ENCODE measurements at regions not wholly inside any gene's neighbourhood (a gene's known extent, or its start where the extent isn't known, plus 50 kb on each side); places are given as distances from the start of the nearest gene placed in this dataset.

DNA sequence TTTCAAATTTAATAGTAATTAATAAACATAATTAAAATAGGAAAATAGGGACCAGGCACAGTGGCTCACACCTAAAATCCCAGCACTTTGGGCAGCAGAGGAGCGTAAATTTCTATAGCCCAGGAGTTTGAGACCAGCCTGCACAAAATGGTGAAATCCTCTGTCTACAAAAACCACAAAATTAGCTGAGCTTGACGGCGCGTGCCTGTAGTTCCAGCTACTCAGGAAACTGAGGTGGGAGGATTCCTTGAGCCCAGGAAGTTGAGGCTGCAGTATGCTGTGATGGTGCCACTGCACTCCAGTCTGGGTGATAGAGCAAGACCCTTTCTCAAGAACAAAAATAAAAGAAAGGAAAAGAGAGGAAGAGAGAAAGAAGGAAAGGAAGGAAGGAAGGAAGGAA, 1387.0 kb upstream of the ADGRB3 start:
- Histone ChIP-seq H3K4me1 (ENCODE audit: control insufficient read depth in 1 of 2, insufficient read depth in 2 of 2, low read length in 2 of 2) (no peaks in the 10 kb centered on the region), H3K4me3 (ENCODE audit: low read length in 2 of 2) (no peak overlapping the region), H3K27me3 (ENCODE audit: control insufficient read depth in 1 of 2, insufficient read depth in 2 of 2, low read length in 1 of 2) (no peaks in the 10 kb centered on the region), H3K9me3 (ENCODE audit: control insufficient read depth, low read length) (no peaks in the 10 kb centered on the region), H3K36me3 (ENCODE audit: control insufficient read depth in 1 of 2, insufficient read depth in 2 of 2, low read length in 1 of 2) (no peaks in the 10 kb centered on the region), H3K27ac (ENCODE audit: low read depth in 1 of 2, low read length in 2 of 2) (no peak overlapping the region)
- WGBS, 2 donors: 82 to 92% methylated on average over 4 of the region's 4 CpGs
- intact Hi-C loops (cut with DNase I): no loop called here
- ATAC-seq (ENCODE audit: low FRiP score) (no peak), DNase-seq (no peak)

DNA sequence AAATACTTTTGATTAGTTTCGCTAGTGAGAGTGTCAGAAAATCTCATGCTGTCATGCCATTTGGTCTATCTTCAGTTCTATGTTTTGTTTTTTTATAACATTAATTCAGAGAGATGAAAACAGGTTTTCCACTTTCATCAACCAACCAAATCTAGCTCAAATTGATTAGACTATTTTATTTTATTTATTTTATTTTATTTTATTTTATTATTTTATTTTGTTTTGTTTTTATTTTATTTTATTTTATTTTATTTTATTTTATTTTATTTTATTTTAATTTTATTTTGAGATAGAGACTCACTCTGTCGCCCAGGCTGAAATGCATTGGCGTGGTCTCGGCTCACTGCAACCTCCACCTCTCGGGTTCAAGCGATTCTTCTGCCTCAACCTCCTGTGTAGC, 1391.0 kb upstream of the ADGRB3 start:
- Histone ChIP-seq H3K4me3 (ENCODE audit: low read length in 2 of 2) (no peak overlapping the region), H3K9me3 (ENCODE audit: control insufficient read depth, low read length) (no peaks in the 10 kb centered on the region), H3K4me1 (ENCODE audit: control insufficient read depth in 1 of 2, insufficient read depth in 2 of 2, low read length in 2 of 2) (peaks cover 0 to 2% of the 10 kb centered on the region in 2 donors), H3K36me3 (ENCODE audit: control insufficient read depth in 1 of 2, insufficient read depth in 2 of 2, low read length in 1 of 2) (no peaks in the 10 kb centered on the region), H3K27me3 (ENCODE audit: control insufficient read depth in 1 of 2, insufficient read depth in 2 of 2, low read length in 1 of 2) (no peaks in the 10 kb centered on the region), H3K27ac (ENCODE audit: low read depth in 1 of 2, low read length in 2 of 2) (no peak overlapping the region)
- ATAC-seq (ENCODE audit: low FRiP score) (no peak), DNase-seq (no peak)
- intact Hi-C loops (cut with DNase I): no loop called here
- 82 to 96% methylated on average over 6 of the region's 6 CpGs for WGBS, 2 donors

DNA sequence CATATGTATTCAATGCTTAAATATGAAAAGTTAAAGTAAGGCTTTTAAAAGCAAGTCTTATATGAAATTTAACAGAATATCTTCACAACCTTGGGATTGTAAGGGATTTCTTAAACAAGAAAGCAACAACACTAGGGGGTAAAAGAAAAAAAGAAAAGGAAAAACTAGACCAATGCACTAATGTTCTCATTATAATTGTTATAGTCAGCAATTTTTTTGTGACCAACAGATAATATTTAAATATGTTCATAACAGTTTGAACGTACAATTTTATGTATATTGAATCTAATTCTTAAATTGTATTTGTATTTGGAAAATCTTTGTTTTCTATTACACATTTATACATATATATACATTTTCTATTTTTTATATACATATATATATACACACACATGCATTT, 1397.8 kb upstream of the ADGRB3 start:
- peaks cover 0 to 2% of the 10 kb centered on the region in 2 donors for H3K4me1 ChIP-seq (ENCODE audit: control insufficient read depth in 1 of 2, insufficient read depth in 2 of 2, low read length in 2 of 2)
- H3K27ac ChIP-seq (ENCODE audit: low read depth in 1 of 2, low read length in 2 of 2): no peak overlapping the region
- H3K36me3 ChIP-seq (ENCODE audit: control insufficient read depth in 1 of 2, insufficient read depth in 2 of 2, low read length in 1 of 2): no peaks in the 10 kb centered on the region
- 88 to 91% methylated on average over 1 of the region's 1 CpG for WGBS, 2 donors
- no peaks in the 10 kb centered on the region for H3K27me3 ChIP-seq (ENCODE audit: control insufficient read depth in 1 of 2, insufficient read depth in 2 of 2, low read length in 1 of 2)
- ATAC-seq (ENCODE audit: low FRiP score) (no peak), DNase-seq (no peak)
- intact Hi-C loops (cut with DNase I): no loop called here
- no peaks in the 10 kb centered on the region for H3K9me3 ChIP-seq (ENCODE audit: control insufficient read depth, low read length)
- no peak overlapping the region for H3K4me3 ChIP-seq (ENCODE audit: low read length in 2 of 2)

DNA sequence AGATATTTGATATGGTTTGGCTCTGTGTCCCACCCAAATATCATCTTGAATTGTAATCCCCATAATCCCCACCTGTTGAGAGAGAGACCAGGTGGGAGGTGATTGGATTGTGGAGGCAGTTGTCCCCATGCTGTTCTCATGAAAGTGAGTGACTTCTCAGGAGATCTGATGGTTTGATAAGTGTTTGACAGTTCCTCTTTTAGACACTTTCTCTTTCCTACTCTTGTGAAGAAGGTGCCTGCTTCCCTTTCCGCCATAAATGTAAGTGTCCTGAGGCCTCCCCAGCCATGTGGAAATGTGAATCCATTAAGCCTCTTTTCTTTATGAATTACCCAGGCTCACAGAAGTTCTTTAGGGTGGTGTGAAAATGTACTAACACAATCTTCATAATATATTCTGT, 1404.0 kb upstream of the ADGRB3 start:
- Histone ChIP-seq H3K27ac (ENCODE audit: low read depth in 1 of 2, low read length in 2 of 2) (no peak overlapping the region), H3K4me1 (ENCODE audit: control insufficient read depth in 1 of 2, insufficient read depth in 2 of 2, low read length in 2 of 2) (no peaks in the 10 kb centered on the region), H3K4me3 (ENCODE audit: low read length in 2 of 2) (no peak overlapping the region), H3K36me3 (ENCODE audit: control insufficient read depth in 1 of 2, insufficient read depth in 2 of 2, low read length in 1 of 2) (no peaks in the 10 kb centered on the region), H3K9me3 (ENCODE audit: control insufficient read depth, low read length) (no peaks in the 10 kb centered on the region), H3K27me3 (ENCODE audit: control insufficient read depth in 1 of 2, insufficient read depth in 2 of 2, low read length in 1 of 2) (no peaks in the 10 kb centered on the region)
- DNase-seq (no peak), ATAC-seq (ENCODE audit: low FRiP score) (no peak)
- intact Hi-C loops (cut with DNase I): no loop called here
- WGBS, 2 donors: 95 to 100% methylated on average over 1 of the region's 1 CpG

DNA sequence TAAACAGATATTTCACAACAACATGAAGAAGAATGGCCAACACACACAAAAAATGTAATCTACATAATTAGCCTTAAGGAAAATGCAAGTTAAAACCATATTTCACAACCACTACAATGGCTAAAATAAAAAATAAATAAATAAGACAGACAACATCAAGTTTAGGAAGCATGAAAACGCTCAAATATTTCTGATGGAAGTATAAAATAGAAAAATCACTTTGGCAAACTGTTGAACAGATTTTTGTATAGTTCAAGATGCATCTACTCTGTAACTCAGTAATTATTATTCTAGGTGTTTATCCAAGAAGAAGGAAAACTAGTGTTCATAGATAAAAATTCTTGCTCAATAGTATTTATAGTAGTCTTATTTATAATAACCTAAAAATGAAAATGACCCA, 1410.1 kb upstream of the ADGRB3 start:
- DNase-seq (no peak), ATAC-seq (ENCODE audit: low FRiP score) (no peak)
- H3K4me1 ChIP-seq (ENCODE audit: control insufficient read depth in 1 of 2, insufficient read depth in 2 of 2, low read length in 2 of 2): no peaks in the 10 kb centered on the region
- intact Hi-C loops (cut with DNase I): no loop called here
- H3K36me3 ChIP-seq (ENCODE audit: control insufficient read depth in 1 of 2, insufficient read depth in 2 of 2, low read length in 1 of 2): no peaks in the 10 kb centered on the region
- no peak overlapping the region for H3K4me3 ChIP-seq (ENCODE audit: low read length in 2 of 2)
- WGBS, 2 donors: 64 to 71% methylated on average over 1 of the region's 1 CpG
- H3K27me3 ChIP-seq (ENCODE audit: control insufficient read depth in 1 of 2, insufficient read depth in 2 of 2, low read length in 1 of 2): no peaks in the 10 kb centered on the region
- H3K9me3 ChIP-seq (ENCODE audit: control insufficient read depth, low read length): no peaks in the 10 kb centered on the region
- H3K27ac ChIP-seq (ENCODE audit: low read depth in 1 of 2, low read length in 2 of 2): no peak overlapping the region

DNA sequence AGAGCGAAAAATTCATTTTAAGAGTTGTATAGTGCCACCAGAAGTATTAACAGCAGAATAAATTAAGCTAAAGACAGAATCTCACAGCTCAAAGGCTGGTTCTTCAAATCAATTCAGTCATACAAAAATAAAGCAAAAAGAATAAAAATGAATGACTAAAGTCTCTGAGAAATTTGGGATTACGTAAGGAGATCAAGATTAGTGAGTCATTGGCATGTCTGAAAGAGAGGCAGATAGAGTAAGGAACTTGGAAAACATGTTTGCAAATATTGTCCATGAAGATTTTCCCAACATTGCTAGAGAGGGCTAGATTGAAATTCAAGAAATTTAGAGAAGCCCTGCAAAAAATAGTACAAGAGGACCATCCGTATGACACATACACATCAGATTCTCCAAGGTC, 1413.9 kb upstream of the ADGRB3 start:
- ATAC-seq (ENCODE audit: low FRiP score): no peak
- intact Hi-C loops (cut with DNase I): no loop called here
- H3K9me3 ChIP-seq (ENCODE audit: control insufficient read depth, low read length): no peaks in the 10 kb centered on the region

DNA sequence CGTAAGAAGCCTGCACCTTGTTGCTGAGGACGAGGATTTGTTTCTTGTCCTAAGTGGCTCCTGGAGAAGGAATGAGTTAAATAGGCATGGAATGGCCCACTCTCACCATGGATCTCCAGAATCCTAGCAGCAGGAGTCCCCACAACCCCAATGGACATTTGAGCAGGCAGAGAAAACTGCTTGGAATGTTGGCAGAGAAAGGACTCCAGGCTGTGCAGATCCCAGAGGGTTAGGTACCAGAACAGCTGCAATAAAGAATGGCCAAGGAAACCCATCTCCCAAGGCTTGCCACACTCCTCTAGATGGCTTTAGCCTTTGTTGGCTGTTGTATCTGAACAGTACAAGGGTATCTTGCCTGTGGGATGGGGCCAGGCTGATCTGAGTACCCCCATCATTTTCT, 1415.7 kb upstream of the ADGRB3 start:
- Histone ChIP-seq H3K36me3 (ENCODE audit: control insufficient read depth in 1 of 2, insufficient read depth in 2 of 2, low read length in 1 of 2) (no peaks in the 10 kb centered on the region), H3K4me3 (ENCODE audit: low read length in 2 of 2) (no peak overlapping the region), H3K27ac (ENCODE audit: low read depth in 1 of 2, low read length in 2 of 2) (no peak overlapping the region), H3K4me1 (ENCODE audit: control insufficient read depth in 1 of 2, insufficient read depth in 2 of 2, low read length in 2 of 2) (no peaks in the 10 kb centered on the region), H3K27me3 (ENCODE audit: control insufficient read depth in 1 of 2, insufficient read depth in 2 of 2, low read length in 1 of 2) (peaks cover 0 to 1% of the 10 kb centered on the region in 2 donors), H3K9me3 (ENCODE audit: control insufficient read depth, low read length) (no peaks in the 10 kb centered on the region)
- intact Hi-C loops (cut with DNase I): no loop called here
- 84 to 93% methylated on average over 2 of the region's 2 CpGs for WGBS, 2 donors
- ATAC-seq (ENCODE audit: low FRiP score) (peak; percentile 11), DNase-seq (no peak)

More for the DNA sequence above, 1413.9 kb upstream of the ADGRB3 start:
- H3K36me3 ChIP-seq (ENCODE audit: control insufficient read depth in 1 of 2, insufficient read depth in 2 of 2, low read length in 1 of 2): no peaks in the 10 kb centered on the region
- DNase-seq: no peak
- H3K4me1 ChIP-seq (ENCODE audit: control insufficient read depth in 1 of 2, insufficient read depth in 2 of 2, low read length in 2 of 2): no peaks in the 10 kb centered on the region
- H3K4me3 ChIP-seq (ENCODE audit: low read length in 2 of 2): no peak overlapping the region
- WGBS, 2 donors: 88 to 90% methylated on average over 3 of the region's 3 CpGs
- H3K27ac ChIP-seq (ENCODE audit: low read depth in 1 of 2, low read length in 2 of 2): no peak overlapping the region
- no peaks in the 10 kb centered on the region for H3K27me3 ChIP-seq (ENCODE audit: control insufficient read depth in 1 of 2, insufficient read depth in 2 of 2, low read length in 1 of 2)

DNA sequence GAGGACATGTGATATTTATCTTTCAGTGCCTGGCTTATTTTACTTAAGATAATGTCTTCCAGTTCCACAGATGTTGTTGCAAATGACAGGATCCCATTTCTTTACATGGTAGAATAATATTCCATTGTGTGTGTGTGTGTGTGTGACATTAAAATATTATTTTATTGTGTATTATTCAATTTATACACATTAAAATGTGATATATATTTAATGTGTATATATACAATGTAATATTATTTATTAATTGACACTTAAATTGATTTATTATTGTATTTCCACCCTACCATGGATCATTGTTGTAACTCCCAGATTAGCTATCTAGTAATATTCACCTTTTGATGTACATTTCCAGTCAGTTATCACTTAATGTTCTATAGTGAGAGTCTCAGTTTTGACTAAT, 1422.5 kb upstream of the ADGRB3 start:
- peaks cover 0 to 1% of the 10 kb centered on the region in 2 donors for H3K27me3 ChIP-seq (ENCODE audit: control insufficient read depth in 1 of 2, insufficient read depth in 2 of 2, low read length in 1 of 2)
- H3K27ac ChIP-seq (ENCODE audit: low read depth in 1 of 2, low read length in 2 of 2): no peak overlapping the region
- no peak for DNase-seq
- no peak overlapping the region for H3K4me3 ChIP-seq (ENCODE audit: low read length in 2 of 2)
- intact Hi-C loops (cut with DNase I): no loop called here
- H3K9me3 ChIP-seq (ENCODE audit: control insufficient read depth, low read length): no peaks in the 10 kb centered on the region
- no peak for ATAC-seq (ENCODE audit: low FRiP score)
- H3K36me3 ChIP-seq (ENCODE audit: control insufficient read depth in 1 of 2, insufficient read depth in 2 of 2, low read length in 1 of 2): no peaks in the 10 kb centered on the region
- H3K4me1 ChIP-seq (ENCODE audit: control insufficient read depth in 1 of 2, insufficient read depth in 2 of 2, low read length in 2 of 2): no peaks in the 10 kb centered on the region

DNA sequence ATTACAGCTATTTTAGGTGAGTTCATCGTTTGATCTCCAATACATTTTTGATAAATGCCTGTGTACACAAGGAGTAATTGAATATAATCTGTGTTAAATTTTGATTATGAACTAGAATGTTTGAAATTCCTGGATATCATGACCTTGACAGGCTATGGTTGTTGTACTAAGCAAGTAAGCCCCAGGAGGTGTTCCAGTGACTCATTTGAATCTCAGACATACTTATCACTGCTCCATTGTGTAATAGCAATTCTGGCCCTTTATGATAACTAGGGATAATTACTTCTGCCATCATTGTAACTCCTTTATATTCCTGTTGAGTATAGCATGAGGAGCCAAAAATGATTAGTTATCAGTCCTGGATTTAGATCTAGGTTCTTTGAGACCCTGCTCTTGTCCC, 1424.6 kb upstream of the ADGRB3 start:
- H3K27ac ChIP-seq (ENCODE audit: low read depth in 1 of 2, low read length in 2 of 2): no peak overlapping the region
- no peak for DNase-seq

More for the DNA sequence above, 1424.6 kb upstream of the ADGRB3 start:
- H3K4me3 ChIP-seq (ENCODE audit: low read length in 2 of 2): no peak overlapping the region
- peaks cover 0 to 1% of the 10 kb centered on the region in 2 donors for H3K27me3 ChIP-seq (ENCODE audit: control insufficient read depth in 1 of 2, insufficient read depth in 2 of 2, low read length in 1 of 2)
- WGBS, 2 donors: 47 to 58% methylated on average over 1 of the region's 1 CpG
- H3K4me1 ChIP-seq (ENCODE audit: control insufficient read depth in 1 of 2, insufficient read depth in 2 of 2, low read length in 2 of 2): no peaks in the 10 kb centered on the region
- no peaks in the 10 kb centered on the region for H3K36me3 ChIP-seq (ENCODE audit: control insufficient read depth in 1 of 2, insufficient read depth in 2 of 2, low read length in 1 of 2)
- intact Hi-C loops (cut with DNase I): no loop called here
- no peak for ATAC-seq (ENCODE audit: low FRiP score)
- no peaks in the 10 kb centered on the region for H3K9me3 ChIP-seq (ENCODE audit: control insufficient read depth, low read length)

Measured in aorta (tissue), 5 donors.